Right atrium auricular region (tissue), 2 donors: ENCODE measurements at regions not wholly inside any gene's neighbourhood (a gene's known extent, or its start where the extent isn't known, plus 50 kb on each side); places are given as distances from the start of the nearest gene placed in this dataset.

Experiments used
- DNase-seq: peaks from one replicate; pipeline ENCODE4 v3.0.0-alpha.2; 2019; ENCODE audit warnings: low spot score
- H3K27ac ChIP-seq, 2 donors: fragments of 200-600 bp; sonication (generic); 1 replicate in 1 of 2; 2 replicates in 1 of 2; pipeline ENCODE4 v1.5.1; 2016 to 2019
- H3K27me3 ChIP-seq, 2 donors: fragments of 200-600 bp; sonication (generic); one replicate each; pipeline versions ENCODE4 v1.5.1 to v1.6.0; 2017 to 2019
- H3K36me3 ChIP-seq: fragments of 200-600 bp; sonication (generic); one replicate; pipeline ENCODE4 v1.5.1; 2016
- H3K4me1 ChIP-seq, 2 donors: fragments of 200-600 bp; sonication (generic); one replicate each; pipeline versions ENCODE4 v1.5.1 to v1.6.0; 2017 to 2019
- H3K4me3 ChIP-seq, 2 donors: fragments of 200-600 bp; sonication (generic); 1 replicate in 1 of 2; 2 replicates in 1 of 2; pipeline ENCODE4 v1.5.1; 2017 to 2019; ENCODE audit warnings: mild to moderate bottlenecking in 1 of 2, moderate library complexity in 1 of 2
- H3K9me3 ChIP-seq, 2 donors: fragments of 200-600 bp; sonication (generic); one replicate each; pipeline ENCODE4 v1.5.1; 2019
- TF ChIP-seq, protein P1 (sequence below), 2 donors: fragments of 200-600 bp; sonication (generic); IDR thresholded peaks; one replicate each; pipeline ENCODE4 v1.5.1; 2019; ENCODE audit warnings: antibody characterized with exemption in 2 of 2

DNA sequence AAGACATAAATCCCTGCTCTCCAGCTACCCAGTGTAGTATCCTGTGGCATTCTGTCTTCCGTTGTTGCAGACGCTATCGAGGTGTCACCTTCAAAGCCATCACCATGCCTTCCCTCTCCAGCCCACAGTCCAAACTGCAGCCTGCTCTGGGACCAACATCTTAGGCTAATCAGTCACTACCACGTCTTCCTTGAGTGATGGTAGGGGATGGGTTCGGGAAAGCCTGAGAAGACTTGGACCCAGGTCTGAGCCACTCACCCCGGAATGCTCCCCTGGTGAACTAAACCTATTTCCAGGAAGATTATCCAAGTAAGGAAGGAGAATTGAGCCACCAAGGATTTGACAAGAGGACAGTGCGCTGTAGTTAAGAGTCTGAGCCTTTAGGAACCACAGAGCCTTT lies 52.9 kb upstream of the IRX1 start:
- Histone ChIP-seq H3K27ac (no peak overlapping the region), H3K4me1 (no peaks in the 10 kb centered on the region), H3K4me3 (no peak overlapping the region), H3K27me3 (no peaks in the 10 kb centered on the region), H3K9me3 (no peaks in the 10 kb centered on the region), H3K36me3 (no peaks in the 10 kb centered on the region)
- TF ChIP-seq, protein P1, sequence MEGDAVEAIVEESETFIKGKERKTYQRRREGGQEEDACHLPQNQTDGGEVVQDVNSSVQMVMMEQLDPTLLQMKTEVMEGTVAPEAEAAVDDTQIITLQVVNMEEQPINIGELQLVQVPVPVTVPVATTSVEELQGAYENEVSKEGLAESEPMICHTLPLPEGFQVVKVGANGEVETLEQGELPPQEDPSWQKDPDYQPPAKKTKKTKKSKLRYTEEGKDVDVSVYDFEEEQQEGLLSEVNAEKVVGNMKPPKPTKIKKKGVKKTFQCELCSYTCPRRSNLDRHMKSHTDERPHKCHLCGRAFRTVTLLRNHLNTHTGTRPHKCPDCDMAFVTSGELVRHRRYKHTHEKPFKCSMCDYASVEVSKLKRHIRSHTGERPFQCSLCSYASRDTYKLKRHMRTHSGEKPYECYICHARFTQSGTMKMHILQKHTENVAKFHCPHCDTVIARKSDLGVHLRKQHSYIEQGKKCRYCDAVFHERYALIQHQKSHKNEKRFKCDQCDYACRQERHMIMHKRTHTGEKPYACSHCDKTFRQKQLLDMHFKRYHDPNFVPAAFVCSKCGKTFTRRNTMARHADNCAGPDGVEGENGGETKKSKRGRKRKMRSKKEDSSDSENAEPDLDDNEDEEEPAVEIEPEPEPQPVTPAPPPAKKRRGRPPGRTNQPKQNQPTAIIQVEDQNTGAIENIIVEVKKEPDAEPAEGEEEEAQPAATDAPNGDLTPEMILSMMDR (IDR thresholded peaks at IDR 0.05) = no peak
- no peak for DNase-seq

DNA sequence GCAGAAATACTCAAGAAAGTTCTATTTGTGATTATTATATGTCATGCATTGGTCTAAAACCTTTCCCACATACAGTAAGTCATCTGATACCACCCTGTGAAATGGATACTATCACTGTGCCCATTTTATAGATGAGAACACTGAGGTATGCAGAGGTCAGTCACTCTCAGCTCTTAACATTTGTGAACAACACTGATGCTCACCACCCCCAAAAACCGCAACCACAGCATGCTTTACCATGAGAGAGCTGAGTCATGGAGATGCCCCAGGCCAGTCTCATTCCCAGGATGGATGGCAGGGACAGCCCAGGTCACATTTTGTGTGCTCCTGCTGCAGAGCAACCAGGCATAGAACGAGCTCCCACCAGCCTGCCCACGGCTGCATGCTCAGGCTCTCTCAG lies 53.5 kb upstream of the IRX1 start:
- DNase-seq = no peak
- Histone ChIP-seq H3K27ac (no peak overlapping the region), H3K9me3 (no peaks in the 10 kb centered on the region), H3K4me3 (no peak overlapping the region), H3K36me3 (no peaks in the 10 kb centered on the region), H3K4me1 (no peaks in the 10 kb centered on the region), H3K27me3 (no peaks in the 10 kb centered on the region)
- TF ChIP-seq, protein P1 (IDR thresholded peaks at IDR 0.05) = no peak

DNA sequence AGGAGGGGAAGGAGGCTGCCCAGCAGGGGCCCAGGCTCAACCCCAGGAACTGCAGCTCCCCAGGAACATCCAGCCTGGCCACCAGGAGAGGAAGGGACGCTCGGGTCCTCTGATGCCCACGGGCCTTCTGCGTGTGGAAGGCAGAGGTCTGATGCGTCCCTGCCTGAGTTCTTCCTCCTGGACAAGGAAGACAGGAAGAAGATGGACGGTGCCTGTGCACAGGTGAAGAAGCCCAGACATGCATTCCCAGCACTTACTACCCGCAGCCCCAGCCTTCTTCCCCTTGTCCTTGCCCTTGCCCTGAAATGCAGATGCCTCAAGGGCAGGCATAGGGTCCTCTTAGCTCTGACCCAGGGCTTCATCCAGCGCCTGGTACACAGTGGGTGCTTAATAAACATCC lies 56.7 kb upstream of the IRX1 start:
- no peaks in the 10 kb centered on the region for H3K9me3 ChIP-seq
- H3K36me3 ChIP-seq = no peaks in the 10 kb centered on the region
- DNase-seq = no peak
- H3K27ac ChIP-seq = no peak overlapping the region
- no peaks in the 10 kb centered on the region for H3K27me3 ChIP-seq
- TF ChIP-seq, protein P1 (IDR thresholded peaks at IDR 0.05) = no peak
- no peak overlapping the region for H3K4me3 ChIP-seq
- H3K4me1 ChIP-seq = no peaks in the 10 kb centered on the region

DNA sequence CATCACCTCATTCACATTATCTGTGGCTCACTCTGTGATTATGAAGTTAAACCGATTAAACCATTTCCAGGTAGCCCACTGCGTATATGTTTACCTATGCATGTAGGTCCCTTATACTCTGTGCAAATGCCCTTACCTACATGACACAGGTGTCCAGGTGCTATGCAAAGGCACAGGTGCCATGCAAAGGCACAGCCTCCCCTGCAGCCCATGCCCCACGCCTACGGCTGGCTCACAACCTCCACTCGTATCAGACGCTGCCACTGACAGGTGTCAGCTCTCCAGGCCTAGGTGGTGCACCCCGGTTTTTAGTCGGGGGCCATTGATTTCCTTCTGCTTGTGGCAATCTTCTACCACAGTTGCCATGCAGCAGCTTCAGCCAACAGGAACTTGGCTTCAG lies 57.7 kb upstream of the IRX1 start:
- TF ChIP-seq, protein P1 (IDR thresholded peaks at IDR 0.05) = no peak
- Histone ChIP-seq H3K4me1 (no peaks in the 10 kb centered on the region), H3K27me3 (no peaks in the 10 kb centered on the region), H3K9me3 (no peaks in the 10 kb centered on the region), H3K27ac (no peak overlapping the region), H3K4me3 (no peak overlapping the region), H3K36me3 (no peaks in the 10 kb centered on the region)
- no peak for DNase-seq

DNA sequence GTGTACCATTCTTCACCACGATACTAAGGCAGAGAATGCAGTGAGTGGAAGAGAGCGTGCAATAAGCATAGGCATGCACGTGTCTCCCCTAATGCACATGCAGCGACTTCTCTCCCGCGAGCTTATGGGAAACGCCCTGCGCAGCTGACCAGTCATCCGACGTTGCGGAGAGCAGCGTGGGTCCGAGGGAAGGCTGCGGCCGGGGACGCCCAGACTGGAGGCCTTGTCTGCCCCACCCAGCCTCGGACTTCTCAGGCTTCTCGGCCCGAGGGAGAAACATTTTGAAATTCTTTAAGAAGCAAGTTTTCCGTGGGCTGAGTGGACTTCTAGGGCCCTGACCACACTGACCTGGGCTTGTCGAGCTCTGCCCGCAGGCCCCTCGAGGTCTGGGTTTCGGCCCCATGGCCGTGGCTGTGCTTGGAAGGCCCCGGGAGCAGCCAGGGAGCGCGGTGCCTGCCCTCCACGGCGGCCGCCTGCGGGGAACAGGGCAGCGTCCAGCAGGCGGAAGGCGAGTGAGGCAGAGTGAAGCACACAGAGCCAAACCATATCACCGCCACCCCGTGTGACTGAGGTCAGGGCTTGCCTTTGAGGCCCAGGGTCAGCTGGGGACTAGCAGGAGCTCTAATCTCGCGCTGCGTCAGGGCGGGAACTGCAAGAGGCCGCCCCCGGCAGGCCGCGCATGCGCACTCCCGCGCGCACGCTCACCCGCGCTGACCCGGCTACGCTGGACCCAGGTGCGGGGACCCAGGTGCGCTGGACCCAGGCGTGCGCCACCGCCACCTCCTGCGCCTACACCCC lies 60.0 kb upstream of the IRX1 start:
- Histone ChIP-seq H3K27me3 (no peaks in the 10 kb centered on the region), H3K27ac (no peak overlapping the region), H3K4me3 (no peak overlapping the region), H3K36me3 (no peaks in the 10 kb centered on the region), H3K4me1 (no peaks in the 10 kb centered on the region), H3K9me3 (no peaks in the 10 kb centered on the region)
- TF ChIP-seq, protein P1 (IDR thresholded peaks at IDR 0.05) = no peak
- no peak for DNase-seq

DNA sequence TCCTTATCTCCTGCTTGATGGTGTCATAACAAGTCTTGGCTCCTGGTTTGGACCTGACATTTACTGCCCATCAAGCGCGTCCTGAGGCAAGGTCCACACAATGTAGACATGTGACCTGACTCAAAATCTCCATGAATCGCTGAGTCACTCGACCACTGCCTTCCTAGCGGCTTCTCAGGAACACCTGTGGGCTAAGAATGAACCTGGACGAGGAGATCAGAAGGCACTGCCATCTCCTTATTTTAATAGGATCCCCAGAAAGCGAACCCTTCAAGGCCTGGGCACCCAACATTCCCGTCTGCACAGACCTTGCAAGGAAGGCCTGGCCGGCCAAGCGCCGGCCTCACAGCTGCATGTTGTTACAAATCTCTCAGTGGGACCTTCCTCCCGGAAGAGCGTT lies 60.6 kb upstream of the IRX1 start:
- Histone ChIP-seq H3K36me3 (no peaks in the 10 kb centered on the region), H3K4me1 (no peaks in the 10 kb centered on the region), H3K27me3 (no peaks in the 10 kb centered on the region), H3K9me3 (no peaks in the 10 kb centered on the region), H3K4me3 (no peak overlapping the region), H3K27ac (no peak overlapping the region)
- no peak for DNase-seq
- TF ChIP-seq, protein P1 (IDR thresholded peaks at IDR 0.05) = no peak
